ENCODE measurements at regions not wholly inside any gene's neighbourhood (a gene's known extent, or its start where the extent isn't known, plus 50 kb on each side); places are given as distances from the start of the nearest gene placed in this dataset.

GRCh38 chr22:49090061-49090852 lies 737.4 kb downstream of the BRD1 start:
- no peak for DNase-seq (ENCODE audit: low read depth)

GRCh38 chr22:49088801-49089791 lies 738.6 kb downstream of the BRD1 start:
- DNase-seq (ENCODE audit: low read depth), result no peak

- no peak for DNase-seq (ENCODE audit: low read depth)
Observed at GRCh38 chr22:49087716-49088601, 739.7 kb downstream of the BRD1 start.

DNA sequence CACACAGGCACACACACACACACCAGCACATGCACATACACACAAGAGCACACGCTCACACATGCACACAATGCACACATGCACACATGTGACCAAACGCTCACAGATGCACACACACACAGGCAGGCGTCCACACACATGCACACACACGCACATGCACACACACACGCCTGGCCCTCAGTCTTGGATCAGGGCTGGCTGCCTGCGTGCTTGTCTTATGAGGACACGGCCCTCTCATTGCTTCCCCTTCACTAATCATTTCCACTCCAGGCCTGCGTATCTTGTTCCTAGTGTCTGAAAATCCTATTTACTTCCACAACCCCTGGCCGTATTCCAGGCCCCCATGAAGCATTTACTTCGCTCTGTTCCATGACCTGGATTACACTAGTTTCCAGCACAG lies 740.5 kb downstream of the BRD1 start:
- no peak for DNase-seq (ENCODE audit: low read depth)

DNA sequence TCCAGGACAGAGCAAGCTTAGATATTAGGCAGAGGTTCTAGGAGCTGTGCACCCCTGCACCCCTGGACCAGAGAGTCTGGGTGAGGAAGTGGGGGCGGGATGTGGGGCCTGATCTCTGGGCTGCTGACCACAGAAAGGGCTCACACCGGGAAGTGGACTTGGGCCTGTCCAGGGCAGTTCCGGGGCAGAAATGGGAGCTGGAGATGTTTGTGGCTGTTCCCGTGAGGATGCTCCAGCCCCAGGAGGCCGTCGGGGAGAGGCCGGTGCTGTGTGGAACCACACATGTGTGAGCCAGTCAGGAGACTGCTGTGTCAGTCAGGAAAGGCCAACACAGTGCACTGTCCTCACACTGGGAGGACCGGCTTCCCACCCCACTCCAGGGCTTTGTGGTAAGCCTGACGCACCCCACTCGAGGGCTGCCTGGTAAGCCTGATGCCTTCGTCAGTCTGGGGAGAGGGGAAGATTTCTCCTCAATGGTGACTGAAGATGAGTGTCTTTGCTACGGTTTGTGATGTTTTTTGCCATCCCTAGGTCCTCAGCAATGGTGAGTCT lies 741.0 kb downstream of the BRD1 start:
- no peak for DNase-seq (ENCODE audit: low read depth)

GRCh38 chr22:49086181-49086580 lies 741.5 kb downstream of the BRD1 start:
- no peak for DNase-seq (ENCODE audit: low read depth)

GRCh38 chr22:49084206-49084605 lies 743.5 kb downstream of the BRD1 start:
- DNase-seq (ENCODE audit: low read depth), result no peak

DNA sequence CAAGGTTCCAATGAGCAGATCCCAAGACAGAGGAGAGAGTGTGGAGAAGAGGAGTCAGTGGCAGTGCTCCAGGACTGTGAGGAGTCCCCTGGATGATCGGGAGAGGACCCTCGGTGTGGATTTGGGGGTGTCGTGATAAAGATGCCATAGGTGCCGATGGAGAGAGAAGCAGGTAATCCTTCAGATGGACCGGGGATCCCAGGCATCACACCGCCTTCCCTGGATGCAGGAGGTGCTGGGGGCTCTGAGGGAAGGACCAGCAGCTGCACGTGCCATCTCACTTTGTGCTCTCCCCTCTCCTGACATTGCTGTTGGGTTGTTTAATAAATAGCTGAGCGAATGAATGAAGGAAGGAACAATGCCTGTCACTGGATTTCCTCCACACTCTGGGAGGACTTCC lies 744.1 kb downstream of the BRD1 start:
- DNase-seq (ENCODE audit: low read depth), result no peak

DNA sequence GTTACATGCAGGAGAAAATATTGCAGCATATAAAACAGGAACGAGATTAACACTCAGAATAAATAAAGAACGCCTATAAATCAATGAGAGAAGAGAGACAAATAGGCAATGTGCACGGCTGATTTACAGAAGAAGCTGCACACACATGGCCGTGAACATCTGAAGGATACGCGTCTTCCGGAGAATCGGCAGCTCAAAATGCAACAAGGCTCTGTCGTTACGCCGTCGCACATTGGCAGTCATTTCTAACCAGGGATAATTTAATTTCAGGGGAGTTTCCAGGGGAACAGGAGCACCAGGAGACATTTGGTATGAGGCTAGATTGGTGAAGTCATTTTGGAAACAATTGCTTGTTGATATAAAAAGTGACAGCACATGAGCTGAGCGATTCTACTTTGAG lies 745.2 kb downstream of the BRD1 start:
- no peak for DNase-seq (ENCODE audit: low read depth)

DNA sequence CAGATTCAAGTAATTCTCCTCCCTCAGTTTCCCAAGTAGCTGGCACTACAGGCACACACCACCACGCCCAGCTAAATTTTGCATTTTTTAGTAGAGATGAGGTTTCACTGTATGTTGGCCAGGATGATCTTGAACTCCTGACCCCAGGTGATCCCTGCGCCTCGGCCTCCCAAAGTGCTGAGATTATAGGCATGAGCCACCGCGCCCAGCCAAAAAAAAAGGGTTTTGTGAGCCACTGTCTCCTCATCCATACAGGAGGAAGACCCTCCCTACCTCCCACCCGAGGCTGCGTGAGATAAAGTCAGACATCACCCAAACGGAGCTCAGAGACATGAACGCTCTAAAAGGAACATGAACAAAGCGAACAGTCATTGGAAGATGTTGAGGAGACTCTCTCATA lies 745.7 kb downstream of the BRD1 start:
- no peak for DNase-seq (ENCODE audit: low read depth)

DNA sequence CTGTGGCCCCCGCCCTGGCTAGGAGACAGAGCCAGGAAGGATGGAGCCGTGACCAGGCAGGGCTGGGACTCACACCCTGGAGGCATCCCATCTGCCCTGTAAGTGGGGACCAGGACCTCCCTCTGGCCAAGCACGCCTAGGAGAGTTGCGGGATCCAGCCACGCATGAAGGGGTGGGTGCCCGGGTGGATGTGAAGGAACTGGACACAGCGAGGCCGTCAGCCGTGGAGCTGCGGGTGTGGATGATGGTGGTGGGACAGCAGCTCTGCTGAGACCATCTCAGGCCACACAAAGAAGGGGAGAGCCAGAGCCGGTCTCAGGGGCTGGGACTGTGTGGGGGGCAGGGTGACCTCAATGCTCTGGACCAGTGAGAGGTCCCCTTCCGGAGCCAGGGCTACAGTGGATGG lies 746.4 kb downstream of the BRD1 start:
- no peak for DNase-seq (ENCODE audit: low read depth)

GRCh38 chr22:49080631-49081030 lies 747.0 kb downstream of the BRD1 start:
- DNase-seq (ENCODE audit: low read depth), result no peak

- no peak for DNase-seq (ENCODE audit: low read depth)
Observed at GRCh38 chr22:49079743-49080500, 747.8 kb downstream of the BRD1 start.

DNA sequence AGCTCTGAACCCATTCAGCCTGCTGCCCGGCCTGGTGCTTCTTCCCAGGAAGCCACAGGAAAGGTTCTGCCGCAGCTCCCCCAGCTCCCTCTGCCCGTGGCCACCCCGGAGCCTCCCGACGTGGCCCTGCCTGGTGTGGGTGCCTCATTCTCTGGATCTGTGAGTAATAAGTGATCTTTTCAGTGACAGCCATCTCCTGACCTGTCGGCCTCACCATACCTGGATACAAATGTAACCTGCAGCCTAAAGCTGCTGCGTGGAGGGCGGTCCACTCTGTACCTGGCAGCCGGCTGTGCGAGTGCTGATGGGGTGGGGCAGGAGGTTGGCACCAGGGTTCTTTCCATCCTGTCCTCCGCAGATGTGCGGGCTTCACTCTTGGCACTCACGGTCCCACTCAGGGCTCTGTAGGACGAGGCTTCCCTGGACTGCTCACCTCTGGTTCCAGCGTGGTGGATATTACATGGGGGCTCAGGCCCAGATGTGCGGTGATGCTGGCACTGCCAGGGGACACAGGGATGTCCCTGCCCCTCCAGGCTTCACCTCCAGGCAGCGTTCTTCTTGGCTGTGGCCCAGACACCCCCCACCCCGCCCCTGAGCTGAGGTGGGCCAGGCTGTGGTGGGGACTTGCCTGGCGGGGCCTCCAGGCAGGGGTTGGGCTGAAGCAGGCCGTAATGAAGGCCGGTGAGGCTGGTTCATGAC lies 748.5 kb downstream of the BRD1 start:
- DNase-seq (ENCODE audit: low read depth), result no peak

- DNase-seq (ENCODE audit: low read depth), result no peak
Observed at GRCh38 chr22:49078076-49078710, 749.5 kb downstream of the BRD1 start.

GRCh38 chr22:49077586-49077985 lies 750.1 kb downstream of the BRD1 start:
- no peak for DNase-seq (ENCODE audit: low read depth)

DNA sequence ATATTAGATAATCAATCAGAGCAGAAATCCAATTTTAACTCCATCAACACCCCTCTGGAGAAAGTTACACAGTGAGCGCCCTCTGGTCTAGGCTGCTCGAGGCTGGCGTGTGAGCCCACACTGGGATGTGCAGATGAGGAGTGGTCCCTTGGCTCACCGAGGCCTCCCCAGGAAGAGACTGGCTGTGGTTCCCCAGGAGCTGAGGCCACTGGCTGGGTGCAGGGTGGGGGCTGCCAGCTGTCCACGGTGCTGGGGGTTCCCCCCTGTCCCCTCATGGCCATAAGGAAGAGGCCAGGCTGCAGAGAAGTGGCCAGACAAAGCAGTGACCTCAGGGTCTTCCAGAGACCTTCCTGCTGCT lies 750.7 kb downstream of the BRD1 start:
- no peak for DNase-seq (ENCODE audit: low read depth)

- no peak for DNase-seq (ENCODE audit: low read depth)
Observed at GRCh38 chr22:49076300-49077035, 751.2 kb downstream of the BRD1 start.

DNA sequence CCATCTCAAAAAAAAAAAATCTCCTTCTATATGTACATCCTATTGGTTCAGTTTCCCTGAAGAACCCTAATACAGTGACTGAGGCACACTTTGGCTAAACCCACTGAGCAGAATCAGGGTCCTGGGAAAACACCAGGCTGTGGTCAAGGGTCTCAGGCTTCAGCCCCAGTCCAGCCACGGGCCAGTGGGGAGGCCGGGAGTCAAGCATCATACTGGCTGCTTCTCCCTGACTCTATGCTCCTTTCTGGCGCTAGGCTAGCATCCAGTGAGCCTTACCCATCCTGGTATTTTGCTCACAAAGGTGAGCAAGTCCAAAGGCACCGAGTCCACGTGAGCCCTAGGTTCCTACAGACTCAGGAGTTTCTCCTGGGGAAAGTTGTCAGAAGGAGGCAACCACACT lies 752.5 kb downstream of the BRD1 start:
- DNase-seq (ENCODE audit: low read depth), result no peak

All from stimulated activated CD8-positive, alpha-beta memory T cell treated with anti-CD3 and anti-CD28 coated beads, Interleukin-12 subunit alpha, Interleukin-12 subunit beta, amount 100 ng/mL, for 4 hours (primary cell).